GM12873 (cell line): ENCODE measurements at regions not wholly inside any gene's neighbourhood (a gene's known extent, or its start where the extent isn't known, plus 50 kb on each side); places are given as distances from the start of the nearest gene placed in this dataset.
A peak's percentile ranks its signal among the peaks of the same experiment; 100 is the strongest.

Experiments
- CTCF ChIP-seq: IDR thresholded peaks from 2 replicates; pipeline ENCODE4 v1.5.1; 2012; ENCODE audit warnings: low read depth, mild to moderate bottlenecking, moderate library complexity, low read length, control low read depth; ENCODE audit not compliant: insufficient read depth; ENCODE audit errors: missing control alignments

GRCh38 chrX:94455782-94456181 lies 781.8 kb downstream of the FAM133A start:
- no peak for TF ChIP-seq CTCF

GRCh38 chrX:94492541-94492940 lies 818.5 kb downstream of the FAM133A start:
- TF ChIP-seq CTCF = no peak

- no peak for TF ChIP-seq CTCF
These were observed 819.4 kb downstream of the FAM133A start for GRCh38 chrX:94493405-94493804.

GRCh38 chrX:94511564-94511963 lies 837.6 kb downstream of the FAM133A start:
- no peak for TF ChIP-seq CTCF

- no peak for TF ChIP-seq CTCF
These were observed 841.0 kb downstream of the FAM133A start for GRCh38 chrX:94515009-94515408.

GRCh38 chrX:94524867-94525266 lies 850.9 kb downstream of the FAM133A start:
- peak; percentile 67 for TF ChIP-seq CTCF

- TF ChIP-seq CTCF = no peak
These were observed 871.7 kb downstream of the FAM133A start for GRCh38 chrX:94545722-94546121.
